Neuronal stem cell (in vitro differentiated cells): ENCODE measurements at regions not wholly inside any gene's neighbourhood (a gene's known extent, or its start where the extent isn't known, plus 50 kb on each side); places are given as distances from the start of the nearest gene placed in this dataset.

ENCODE experiments used
- DNase-seq: peaks from one replicate; pipeline ENCODE4 v3.0.0-alpha.2; 2013; ENCODE audit warnings: low spot score
- H2AFZ ChIP-seq: one replicate; pipeline ENCODE4 v1.6.1; 2013; ENCODE audit warnings: mild to moderate bottlenecking, low read length, inconsistent platforms
- H2AK5ac ChIP-seq: 2 replicates; pipeline ENCODE4 v1.6.1; 2013; ENCODE audit warnings: low read depth, mild to moderate bottlenecking, inconsistent platforms, low read length, moderate library complexity, mixed read lengths
- H2BK120ac ChIP-seq: 2 replicates; pipeline ENCODE4 v1.6.1; 2013; ENCODE audit warnings: low read depth, mild to moderate bottlenecking, inconsistent platforms, low read length, moderate library complexity, mixed read lengths
- H2BK12ac ChIP-seq: one replicate; pipeline ENCODE4 v1.6.1; 2013; ENCODE audit warnings: low read length, inconsistent platforms
- H2BK15ac ChIP-seq: 2 replicates; pipeline ENCODE4 v1.6.1; 2013; ENCODE audit warnings: mild to moderate bottlenecking, low read length, inconsistent platforms, mixed read lengths
- H2BK5ac ChIP-seq: one replicate; pipeline ENCODE4 v1.6.1; 2013; ENCODE audit warnings: inconsistent platforms, mild to moderate bottlenecking, low read length, moderate library complexity
- H3K14ac ChIP-seq: one replicate; pipeline ENCODE4 v1.6.1; 2013; ENCODE audit warnings: low read length, inconsistent platforms
- H3K18ac ChIP-seq: 2 replicates; pipeline ENCODE4 v1.6.1; 2013; ENCODE audit warnings: low read length, inconsistent platforms
- H3K23ac ChIP-seq: 2 replicates; pipeline ENCODE4 v1.6.1; 2013; ENCODE audit warnings: low read depth, mild to moderate bottlenecking, mixed read lengths, low read length, inconsistent platforms; ENCODE audit not compliant: poor library complexity
- H3K27ac ChIP-seq: replicated peaks from 3 replicates; pipeline ENCODE4 v1.5.1; 2013; ENCODE audit warnings: low read length, inconsistent platforms
- H3K27me3 ChIP-seq, 3 experiments: 2 replicates each; pipeline ENCODE4 v1.6.1; 2013; ENCODE audit warnings: low read length in 3 of 3, mild to moderate bottlenecking in 2 of 3, inconsistent platforms in 1 of 3, low read depth in 1 of 3, mixed read lengths in 1 of 3, moderate library complexity in 1 of 3; ENCODE audit not compliant: control insufficient read depth in 3 of 3, insufficient read depth in 3 of 3
- H3K36me3 ChIP-seq, 2 donors: replicated peaks in 1 of 2; 2 replicates each; pipeline ENCODE4 v1.6.1; 2013; ENCODE audit warnings: low read length in 2 of 2; ENCODE audit not compliant: control insufficient read depth in 2 of 2, insufficient read depth in 2 of 2
- H3K4ac ChIP-seq: 2 replicates; pipeline ENCODE4 v1.6.1; 2013; ENCODE audit warnings: inconsistent platforms, mild to moderate bottlenecking, low read length, moderate library complexity
- H3K4me1 ChIP-seq, 2 donors: 1 replicate in 1 of 2; 2 replicates in 1 of 2; pipeline ENCODE4 v1.6.1; 2013; ENCODE audit warnings: low read length in 2 of 2, low read depth in 1 of 2; ENCODE audit not compliant: control insufficient read depth in 2 of 2, insufficient read depth in 1 of 2
- H3K4me2 ChIP-seq: one replicate; pipeline ENCODE4 v1.6.1; 2013; ENCODE audit warnings: mild to moderate bottlenecking, low read length, inconsistent platforms; ENCODE audit not compliant: insufficient read depth, poor library complexity, severe bottlenecking
- H3K4me3 ChIP-seq, 2 donors: 2 replicates each; pipeline ENCODE4 v1.5.1; 2013; ENCODE audit warnings: low read length in 2 of 2, mild to moderate bottlenecking in 2 of 2, inconsistent platforms in 1 of 2, moderate library complexity in 1 of 2
- H3K79me1 ChIP-seq: one replicate; pipeline ENCODE4 v1.6.1; 2013; ENCODE audit warnings: low read depth, mild to moderate bottlenecking, inconsistent platforms, low read length, moderate library complexity
- H3K9ac ChIP-seq: one replicate; pipeline ENCODE4 v1.6.1; 2013; ENCODE audit warnings: mild to moderate bottlenecking, low read depth, low read length, inconsistent platforms; ENCODE audit not compliant: poor library complexity
- H3K9me3 ChIP-seq, 2 donors: replicated peaks in 1 of 2; 2 replicates each; pipeline versions ENCODE3 to v1.6.1; 2013; ENCODE audit warnings: low read length in 2 of 2, mild to moderate bottlenecking in 2 of 2, inconsistent platforms in 1 of 2, low read depth in 1 of 2, mixed read lengths in 1 of 2, moderate library complexity in 1 of 2; ENCODE audit not compliant: control insufficient read depth in 2 of 2, insufficient read depth in 1 of 2
- H4K8ac ChIP-seq: one replicate; pipeline ENCODE4 v1.6.1; 2013; ENCODE audit warnings: low read depth, mild to moderate bottlenecking, inconsistent platforms, low read length, moderate library complexity
- H4K91ac ChIP-seq: one replicate; pipeline ENCODE4 v1.6.1; 2013; ENCODE audit warnings: low read length, low read depth, mild to moderate bottlenecking, inconsistent platforms; ENCODE audit not compliant: poor library complexity
- WGBS, 2 donors: extraction: QIAGEN DNeasy Blood & Tissue Kit; methylation state at CpG; one replicate each; pipeline ENCODE4 v1.1.7; 2013; ENCODE audit warnings: missing lambda C conversion rate in 2 of 2, mixed read lengths in 1 of 2; ENCODE audit not compliant: insufficient read length in 2 of 2, insufficient replicate concordance in 1 of 2; ENCODE audit errors: extremely low coverage in 2 of 2; 5-methylcytosine and 5-hydroxymethylcytosine counted together

DNA sequence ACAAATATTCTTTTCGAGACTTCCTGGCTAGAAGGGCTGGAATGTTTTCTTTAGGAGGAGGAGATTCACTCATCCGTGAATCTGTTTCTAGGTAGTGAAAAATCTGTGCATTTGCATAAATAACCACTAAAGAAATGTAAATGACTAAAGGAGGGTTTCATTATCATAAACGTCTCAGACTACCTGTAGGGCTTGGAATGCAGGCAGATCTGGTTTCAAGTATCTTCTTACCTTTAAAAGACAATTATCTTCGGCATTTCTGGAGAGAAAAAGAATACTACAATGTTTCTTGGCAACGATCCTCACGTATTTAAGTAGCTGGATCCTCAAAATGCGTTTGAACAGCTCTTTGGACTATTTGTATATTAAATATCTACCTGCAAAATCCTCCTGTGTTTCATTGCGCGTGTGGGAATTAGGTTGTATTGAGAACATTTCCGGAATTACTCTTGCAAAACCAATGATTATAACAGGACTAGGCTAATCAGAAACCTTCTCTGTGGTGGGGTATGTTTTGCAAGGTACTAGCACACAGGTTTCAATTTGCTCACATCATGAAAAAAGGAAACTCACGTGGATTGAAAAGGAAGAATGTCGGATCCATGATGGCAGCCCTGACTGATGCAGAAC is 291.1 kb upstream of the ARGLU1 start:
- H2AFZ ChIP-seq = peak overlapping the region; percentile 80
- H3K27ac ChIP-seq = no peak overlapping the region
- H3K14ac ChIP-seq = no peak overlapping the region
- peaks cover 13 to 24% of the 10 kb centered on the region in 2 donors for H3K4me1 ChIP-seq
- H2BK5ac ChIP-seq = no peak overlapping the region
- no CpG with 5 or more reads among the region's 12 CpGs for WGBS, 2 donors
- no peak overlapping the region for H2BK15ac ChIP-seq
- no peaks in the 10 kb centered on the region for H3K9me3 ChIP-seq
- DNase-seq = no peak
- H2AK5ac ChIP-seq = no peak overlapping the region
- H2BK120ac ChIP-seq = no peak overlapping the region
- no peaks in the 10 kb centered on the region for H3K27me3 ChIP-seq
- no peak overlapping the region for H3K18ac ChIP-seq
- H4K91ac ChIP-seq = no peak overlapping the region
- no peak overlapping the region for H3K4ac ChIP-seq
- no peak overlapping the region for H4K8ac ChIP-seq
- no peaks in the 10 kb centered on the region for H3K79me1 ChIP-seq
- H3K4me2 ChIP-seq = peak overlapping the region; percentile 19
- no peak overlapping the region for H3K23ac ChIP-seq
- no peaks in the 10 kb centered on the region for H3K36me3 ChIP-seq
- H2BK12ac ChIP-seq = no peak overlapping the region
- no peak overlapping the region for H3K9ac ChIP-seq
- H3K4me3 ChIP-seq = no peak overlapping the region

DNA sequence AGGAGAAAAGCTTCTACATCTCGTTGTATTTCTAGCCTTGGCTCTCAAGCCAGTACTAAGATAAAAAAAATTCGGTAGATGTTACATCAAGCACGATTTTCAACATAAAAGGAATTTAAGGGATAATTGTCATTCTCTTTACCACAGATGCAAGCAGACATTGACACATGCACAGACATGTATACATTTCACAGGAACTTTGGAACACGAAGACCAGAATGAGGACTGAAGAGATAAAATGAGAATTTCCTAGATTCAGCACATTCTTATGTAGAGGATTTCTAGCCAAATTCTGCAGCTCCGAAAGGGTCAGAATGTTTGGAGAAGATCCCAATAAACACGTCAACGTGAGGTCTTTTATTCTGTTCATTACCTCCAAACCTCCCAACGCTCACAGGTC is 284.5 kb upstream of the ARGLU1 start:
- Histone ChIP-seq H3K14ac (no peak overlapping the region), H3K36me3 (no peaks in the 10 kb centered on the region), H3K4me2 (no peak overlapping the region), H2BK120ac (no peak overlapping the region), H3K4ac (no peak overlapping the region), H3K27me3 (no peaks in the 10 kb centered on the region), H3K9me3 (no peaks in the 10 kb centered on the region), H3K27ac (no peak overlapping the region), H3K18ac (no peak overlapping the region), H3K9ac (no peak overlapping the region), H2BK5ac (no peak overlapping the region), H3K4me3 (no peak overlapping the region), H2BK15ac (no peak overlapping the region), H3K23ac (no peak overlapping the region), H2AK5ac (no peak overlapping the region), H2AFZ (no peak overlapping the region), H4K91ac (no peak overlapping the region), H3K79me1 (no peaks in the 10 kb centered on the region), H2BK12ac (no peak overlapping the region), H4K8ac (no peak overlapping the region), H3K4me1 (no peaks in the 10 kb centered on the region)
- WGBS, 2 donors = no CpG with 5 or more reads among the region's 8 CpGs
- no peak for DNase-seq

DNA sequence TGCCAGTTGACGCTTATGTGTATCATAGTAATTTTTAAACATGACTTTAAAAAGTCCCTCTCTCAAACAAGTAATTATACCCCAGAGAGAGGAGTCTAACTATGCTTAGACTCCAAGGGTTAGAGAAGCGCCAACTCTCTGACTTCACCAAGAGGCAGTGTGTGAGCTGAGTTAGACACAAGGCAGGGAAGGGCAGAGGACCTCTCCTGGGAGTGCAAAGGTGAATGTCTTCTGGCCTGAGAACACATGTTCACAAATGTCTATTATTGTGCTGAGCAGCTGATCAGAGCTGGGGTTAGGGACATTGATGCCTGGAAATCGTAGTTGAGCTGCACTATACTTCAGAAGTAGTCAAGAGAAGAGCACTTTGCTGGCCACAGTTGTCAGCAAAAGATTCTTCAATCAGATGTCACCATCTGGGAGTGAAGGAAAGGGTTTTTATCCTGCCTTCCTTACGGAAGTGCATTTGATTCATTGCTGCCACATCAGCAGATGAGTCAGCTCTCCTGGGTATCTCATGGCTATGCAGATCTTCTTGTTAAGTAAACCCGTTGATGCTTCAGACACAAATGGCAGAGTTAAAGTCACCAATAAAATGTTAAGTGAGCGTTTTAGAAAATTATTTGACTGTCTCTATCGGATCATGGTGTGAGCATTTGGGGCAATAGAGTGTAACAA is 283.2 kb upstream of the ARGLU1 start:
- Histone ChIP-seq H3K14ac (no peak overlapping the region), H4K91ac (no peak overlapping the region), H3K27me3 (no peaks in the 10 kb centered on the region), H3K4me3 (no peak overlapping the region), H2AFZ (no peak overlapping the region), H3K79me1 (no peaks in the 10 kb centered on the region), H3K9me3 (no peaks in the 10 kb centered on the region), H3K36me3 (no peaks in the 10 kb centered on the region), H3K9ac (no peak overlapping the region), H3K18ac (no peak overlapping the region), H3K4me1 (no peaks in the 10 kb centered on the region), H3K23ac (no peak overlapping the region), H2AK5ac (no peak overlapping the region), H3K27ac (no peak overlapping the region), H2BK5ac (no peak overlapping the region), H3K4me2 (no peak overlapping the region), H3K4ac (no peak overlapping the region), H2BK15ac (no peak overlapping the region), H4K8ac (no peak overlapping the region), H2BK12ac (no peak overlapping the region), H2BK120ac (no peak overlapping the region)
- DNase-seq = no peak
- WGBS, 2 donors = no CpG with 5 or more reads among the region's 7 CpGs

DNA sequence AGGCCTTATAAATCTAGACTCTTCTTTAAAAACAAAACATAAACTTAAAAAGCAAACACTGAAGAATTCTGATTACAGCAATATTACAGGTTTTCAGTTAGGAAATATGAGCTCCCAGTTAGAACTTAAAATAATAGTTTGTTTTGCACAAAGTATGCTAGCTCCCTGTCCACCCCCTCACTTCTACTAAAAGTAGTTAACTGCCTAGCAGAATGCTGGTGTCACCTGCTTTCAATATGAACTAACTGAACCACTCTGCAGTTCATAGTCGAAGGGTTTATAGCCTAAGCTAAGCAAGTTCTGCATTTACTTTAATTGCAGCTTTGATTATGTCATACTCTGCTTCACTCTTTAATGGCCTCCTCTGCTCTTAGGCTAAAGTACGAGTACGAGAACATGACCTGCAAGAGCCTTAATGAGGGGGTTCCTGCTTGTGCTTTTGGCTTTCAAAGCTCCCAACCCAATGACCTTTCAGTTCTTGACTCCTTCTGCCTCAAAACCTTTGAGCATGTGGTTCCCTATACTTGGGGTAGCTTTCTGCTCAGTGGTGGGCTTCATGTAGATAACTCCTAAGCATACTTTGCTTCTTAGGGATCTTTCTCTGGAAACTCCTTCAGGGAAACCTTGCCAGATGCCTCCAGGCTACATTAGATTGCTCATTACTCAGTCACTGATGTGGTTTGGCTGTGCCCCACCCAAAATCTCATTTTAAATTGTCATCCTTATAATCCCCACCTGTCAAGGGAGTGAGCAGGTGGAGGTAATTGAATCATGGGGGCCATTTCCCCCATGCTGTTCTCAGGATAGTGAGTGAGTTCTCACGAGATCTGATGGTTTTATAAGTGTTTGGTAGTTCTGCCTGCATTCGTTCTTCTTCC is 278.9 kb upstream of the ARGLU1 start:
- no peak overlapping the region for H3K27ac ChIP-seq
- H2BK120ac ChIP-seq = no peak overlapping the region
- H3K4me2 ChIP-seq = no peak overlapping the region
- no peak overlapping the region for H3K23ac ChIP-seq
- H3K18ac ChIP-seq = no peak overlapping the region
- no peak overlapping the region for H2BK5ac ChIP-seq
- no peaks in the 10 kb centered on the region for H3K36me3 ChIP-seq
- H2BK15ac ChIP-seq = no peak overlapping the region
- H2BK12ac ChIP-seq = no peak overlapping the region
- H3K4ac ChIP-seq = no peak overlapping the region
- no peaks in the 10 kb centered on the region for H3K27me3 ChIP-seq
- H2AFZ ChIP-seq = no peak overlapping the region
- DNase-seq = no peak
- WGBS, 2 donors = no CpG with 5 or more reads among the region's 5 CpGs
- H4K8ac ChIP-seq = no peak overlapping the region
- no peak overlapping the region for H2AK5ac ChIP-seq
- no peak overlapping the region for H4K91ac ChIP-seq
- peaks cover 0 to 1% of the 10 kb centered on the region in 2 donors for H3K4me1 ChIP-seq
- H3K9ac ChIP-seq = no peak overlapping the region
- no peaks in the 10 kb centered on the region for H3K9me3 ChIP-seq
- H3K79me1 ChIP-seq = no peaks in the 10 kb centered on the region
- no peak overlapping the region for H3K4me3 ChIP-seq
- H3K14ac ChIP-seq = no peak overlapping the region
